GM19043 (cell line): ENCODE measurements at regions not wholly inside any gene's neighbourhood (a gene's known extent, or its start where the extent isn't known, plus 50 kb on each side); places are given as distances from the start of the nearest gene placed in this dataset.
A peak's percentile ranks its signal among the peaks of the same experiment; 100 is the strongest.
"Not testable (repeated sequence)": the region's sequence is repeated elsewhere in the genome, so short reads cannot be mapped to it uniquely, and the experiment has no call there.

Source experiments
- ATAC-seq: cut with Tn5 transposase; IDR thresholded peaks from one replicate; pipeline ENCODE4 v1.9.1; 2021; ENCODE audit warnings: low read depth; ENCODE audit not compliant: unreplicated experiment

- ATAC-seq, result no peak
These were observed 197.4 kb downstream of the KBTBD2 start for GRCh38 chr7:32694182-32694581.

GRCh38 chr7:32691965-32692815 is 196.9 kb downstream of the AVL9 start:
- peak; percentile 74 for ATAC-seq

- ATAC-seq, result not testable (repeated sequence)
These were observed 192.8 kb downstream of the AVL9 start for GRCh38 chr7:32688092-32688491.

- ATAC-seq, result no peak
These were observed 185.9 kb downstream of the AVL9 start for GRCh38 chr7:32681174-32681518.

- no peak for ATAC-seq
These were observed 185.2 kb downstream of the AVL9 start for GRCh38 chr7:32680259-32681173.

- no peak for ATAC-seq
These were observed 183.9 kb downstream of the AVL9 start for GRCh38 chr7:32679192-32679591.

GRCh38 chr7:32677593-32677992 is 182.3 kb downstream of the AVL9 start:
- ATAC-seq, result no peak

- no peak for ATAC-seq
These were observed 181.1 kb downstream of the AVL9 start for GRCh38 chr7:32676249-32676941.

GRCh38 chr7:32673275-32673983 is 178.1 kb downstream of the AVL9 start:
- ATAC-seq, result no peak

GRCh38 chr7:32670110-32671025 is 175.1 kb downstream of the AVL9 start:
- no peak for ATAC-seq

- peak; percentile 43 for ATAC-seq
These were observed 174.0 kb downstream of the AVL9 start for GRCh38 chr7:32669173-32669870.

GRCh38 chr7:32668387-32669097 is 173.3 kb downstream of the AVL9 start:
- peak; percentile 10 for ATAC-seq

GRCh38 chr7:32667586-32667985 is 172.3 kb downstream of the AVL9 start:
- not testable (repeated sequence) for ATAC-seq

- ATAC-seq, result not testable (repeated sequence)
These were observed 168.5 kb downstream of the AVL9 start for GRCh38 chr7:32663805-32664211.

- ATAC-seq, result not testable (repeated sequence)
These were observed 167.2 kb downstream of the AVL9 start for GRCh38 chr7:32662509-32662908.

GRCh38 chr7:32661929-32662328 is 166.6 kb downstream of the AVL9 start:
- ATAC-seq, result no peak

- ATAC-seq, result no peak
These were observed 166.2 kb downstream of the AVL9 start for GRCh38 chr7:32661501-32661900.

- no peak for ATAC-seq
These were observed 165.6 kb downstream of the AVL9 start for GRCh38 chr7:32660936-32661335.
